Astrocyte of the spinal cord (primary cell): ENCODE measurements at regions not wholly inside any gene's neighbourhood (a gene's known extent, or its start where the extent isn't known, plus 50 kb on each side); places are given as distances from the start of the nearest gene placed in this dataset.
"Not testable (repeated sequence)": the region's sequence is repeated elsewhere in the genome, so short reads cannot be mapped to it uniquely, and the experiment has no call there.

Source experiments
- DNase-seq: peaks from one replicate; pipeline ENCODE4 v3.0.0; 2011; ENCODE audit warnings: low read depth, low spot score
- H3K4me3 ChIP-seq: 2 replicates; pipeline ENCODE4 v1.5.1; 2011; ENCODE audit warnings: low read depth, mild to moderate bottlenecking, low read length, moderate library complexity
- CTCF ChIP-seq: IDR thresholded peaks from 2 replicates; pipeline ENCODE4 v1.5.1; 2012; ENCODE audit warnings: low read depth, mild to moderate bottlenecking, low read length, inconsistent platforms
- in situ Hi-C: cut with HindIII; loops from 2 replicates; pipeline ENCODE4 v1.10.0; 2017; ENCODE audit warnings: low sequenced_read_pairs

- DNase-seq = no peak
- H3K4me3 ChIP-seq = no peak overlapping the region
- TF ChIP-seq CTCF = no peak
- in situ Hi-C loops = no loop called here
Observed at GRCh38 chr14:106728611-106729010, 1202.2 kb downstream of the TMEM121 start.

- no peak overlapping the region for H3K4me3 ChIP-seq
- no peak for TF ChIP-seq CTCF
- in situ Hi-C loops = no loop called here
- DNase-seq = no peak
Observed at GRCh38 chr14:106729551-106729950, 1203.2 kb downstream of the TMEM121 start.

DNA sequence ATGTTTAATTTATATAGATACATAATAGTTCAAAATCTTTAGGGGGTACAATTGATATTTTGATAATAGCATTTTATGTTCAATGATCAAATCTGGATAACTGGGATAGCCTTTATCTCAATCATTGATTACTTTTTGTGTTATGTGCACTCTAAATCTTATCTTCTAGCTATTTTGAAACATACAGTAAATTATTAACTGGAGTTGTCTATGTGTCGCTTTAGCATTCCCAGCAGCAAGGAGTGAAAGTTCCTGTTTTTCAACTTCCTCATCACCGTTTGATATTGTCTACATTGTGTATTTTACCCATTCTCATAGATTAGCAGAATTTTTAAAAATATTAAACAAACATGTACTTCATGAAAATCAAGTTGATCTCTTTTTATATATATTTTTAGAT lies 1207.4 kb downstream of the TMEM121 start:
- no peak for TF ChIP-seq CTCF
- DNase-seq = no peak
- in situ Hi-C loops = no loop called here
- H3K4me3 ChIP-seq = no peak overlapping the region

DNA sequence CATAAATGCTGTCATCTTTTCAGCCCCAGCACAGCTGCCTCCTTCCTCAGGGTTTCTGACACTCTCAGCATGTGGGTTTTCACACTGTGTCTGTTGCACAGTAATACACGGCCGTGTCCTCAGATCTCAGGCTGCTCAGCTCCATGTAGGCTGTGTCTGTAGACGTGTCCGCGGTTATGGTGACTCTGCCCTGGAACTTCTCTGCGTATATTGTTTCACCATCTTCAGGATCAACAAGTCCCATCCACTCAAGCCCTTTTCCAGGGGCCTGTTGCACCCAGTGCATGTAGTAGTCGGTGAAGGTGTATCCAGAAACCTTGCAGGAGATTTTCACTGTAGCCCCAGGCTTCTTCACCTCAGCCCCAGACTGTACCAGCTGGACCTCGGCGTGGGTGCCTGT lies 1210.6 kb downstream of the TMEM121 start:
- TF ChIP-seq CTCF = no peak
- no peak for DNase-seq
- H3K4me3 ChIP-seq = no peak overlapping the region
- in situ Hi-C loops = no loop called here

DNA sequence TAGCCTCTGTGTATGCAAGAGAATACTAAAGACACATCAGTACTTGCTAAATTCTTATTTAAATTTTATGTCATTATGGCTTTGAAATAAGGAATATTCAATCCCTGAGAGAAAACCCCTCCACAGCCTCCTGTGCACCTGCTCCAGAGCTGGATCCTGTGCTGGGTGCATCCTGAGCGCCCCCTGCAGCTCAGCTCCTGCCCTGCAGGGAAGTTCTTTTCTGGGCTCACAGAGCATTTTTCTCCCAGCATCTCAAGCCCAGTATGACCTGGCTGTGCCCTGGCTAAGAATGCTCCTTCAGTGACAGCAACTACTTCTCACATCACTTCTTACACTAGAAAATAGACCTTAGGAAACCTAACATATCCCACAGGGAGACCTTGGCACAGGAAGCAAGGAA lies 1211.7 kb downstream of the TMEM121 start:
- H3K4me3 ChIP-seq = no peak overlapping the region
- DNase-seq = no peak
- in situ Hi-C loops = no loop called here
- TF ChIP-seq CTCF = no peak

GRCh38 chr14:106738598-106739258 lies 1212.3 kb downstream of the TMEM121 start:
- in situ Hi-C loops, DNase-seq, H3K4me3 ChIP-seq: not testable (repeated sequence)

DNA sequence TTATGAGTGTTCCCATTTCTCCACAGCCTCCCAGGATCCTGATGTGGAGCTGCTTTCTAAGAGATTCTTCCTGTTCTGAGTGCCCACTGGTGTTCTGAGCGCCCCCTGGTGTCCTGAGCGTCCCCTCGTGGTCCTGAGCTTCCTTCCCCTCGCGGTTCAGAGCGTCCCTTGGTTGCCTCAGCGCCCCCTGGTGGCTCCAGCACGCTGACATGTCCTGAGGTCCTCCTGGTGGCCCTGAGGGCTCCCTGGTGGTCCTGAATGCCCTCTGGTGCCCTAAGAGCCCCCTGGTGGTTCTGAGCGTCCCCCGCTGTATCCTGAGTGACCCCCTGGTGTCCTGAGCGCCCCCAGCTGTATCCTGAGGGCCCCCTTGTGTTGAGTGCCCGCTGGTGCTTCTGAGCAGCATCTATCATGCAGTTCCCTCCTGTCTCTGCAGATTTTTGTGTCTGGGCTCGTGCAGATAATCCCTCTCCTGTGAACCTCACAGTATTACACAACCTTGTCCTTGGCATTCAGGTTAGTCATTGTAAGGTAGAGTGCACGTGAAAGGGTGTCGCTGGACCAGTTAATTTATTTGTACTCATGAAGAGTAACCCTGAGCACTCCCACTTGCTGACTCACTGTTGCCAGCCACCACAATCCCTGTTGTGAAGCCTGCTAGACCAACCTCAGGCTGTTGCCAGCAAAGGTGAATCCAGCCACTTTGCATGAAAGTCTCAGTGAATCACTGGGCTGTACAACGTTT lies 1214.9 kb downstream of the TMEM121 start:
- DNase-seq, in situ Hi-C loops: not testable (repeated sequence)

DNA sequence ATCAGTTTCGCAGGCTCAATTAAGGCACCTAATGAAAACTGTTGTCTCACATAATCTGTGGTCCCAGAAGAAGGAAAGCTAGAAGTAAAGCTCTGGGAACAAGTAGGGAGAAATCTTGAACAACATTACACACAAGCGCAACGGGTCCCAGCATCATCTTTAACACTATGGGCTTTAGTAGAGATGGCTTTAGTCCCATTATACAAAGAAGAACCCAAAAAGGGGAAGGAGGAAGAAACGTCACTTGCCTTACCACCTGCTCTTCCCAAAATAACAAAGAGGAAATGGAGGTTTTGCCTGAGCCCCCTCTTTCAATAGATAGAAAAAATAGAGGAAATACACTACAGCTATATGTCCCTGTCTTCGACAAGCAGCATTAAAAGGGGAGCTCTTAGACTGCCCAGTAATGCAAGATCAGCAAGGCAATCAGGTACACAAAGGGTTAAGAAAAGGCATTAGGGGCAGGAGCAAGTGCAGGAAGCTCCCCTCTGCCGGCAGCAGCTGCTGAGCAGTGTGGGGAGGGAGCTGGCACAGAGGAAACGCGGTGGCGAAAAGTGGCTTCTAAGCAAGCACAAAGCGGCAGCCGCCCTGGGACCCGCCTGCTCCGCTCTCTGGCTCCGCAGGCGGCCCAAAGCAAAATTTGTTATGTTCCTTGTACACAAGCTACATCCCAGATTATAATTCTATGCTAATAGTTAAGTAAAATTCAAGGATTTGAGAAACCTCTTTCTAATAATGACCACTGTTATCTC lies 1218.8 kb downstream of the TMEM121 start:
- in situ Hi-C loops, H3K4me3 ChIP-seq, DNase-seq: not testable (repeated sequence)

More for the DNA sequence above, 1214.9 kb downstream of the TMEM121 start:
- not testable (repeated sequence) for H3K4me3 ChIP-seq

DNA sequence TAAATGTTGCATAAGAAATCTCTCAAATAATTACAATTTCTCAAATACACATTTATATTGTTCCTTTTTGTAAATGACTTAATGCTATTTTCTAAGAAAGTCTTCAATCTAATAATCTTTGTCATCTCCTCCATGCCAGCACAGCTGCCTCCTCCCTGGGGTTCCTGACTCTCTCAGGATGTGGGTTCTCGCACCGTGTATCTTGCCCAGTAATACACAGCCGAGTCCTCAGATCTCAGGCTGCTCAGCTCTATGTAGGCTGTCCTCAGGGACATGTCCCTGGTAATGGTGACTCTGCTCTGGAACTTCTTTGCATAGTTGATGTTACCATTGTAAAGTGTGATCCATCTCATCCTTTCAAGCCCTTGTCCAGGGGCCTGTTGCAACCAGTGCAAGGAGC lies 1223.7 kb downstream of the TMEM121 start:
- in situ Hi-C loops, DNase-seq, H3K4me3 ChIP-seq: not testable (repeated sequence)

GRCh38 chr14:106753751-106754150 lies 1227.4 kb downstream of the TMEM121 start:
- DNase-seq, H3K4me3 ChIP-seq, in situ Hi-C loops: not testable (repeated sequence)

GRCh38 chr14:106757444-106757843 lies 1231.1 kb downstream of the TMEM121 start:
- H3K4me3 ChIP-seq, in situ Hi-C loops, DNase-seq: not testable (repeated sequence)
